OCI-LY7 (cell line): ENCODE measurements at regions not wholly inside any gene's neighbourhood (a gene's known extent, or its start where the extent isn't known, plus 50 kb on each side); places are given as distances from the start of the nearest gene placed in this dataset.

Experiments
- BruUV-seq: library from RNA; stranded (reverse); fragments of 400-500 nt; replicated peaks from 2 replicates; lab custom pipeline; 2021; lab: Mats Ljungman, UMichigan
- CTCF ChIA-PET: fragments of 300-600 bp; sonication (Branson Sonifier 250); formaldehyde crosslinking; loops from one replicate; lab custom pipeline; 2022; ENCODE audit warnings: antibody characterized with exemption; ENCODE audit not compliant: unreplicated experiment; lab: Charles Lee
- POLR2A ChIA-PET: fragments of 300-600 bp; sonication (Branson Sonifier 250); formaldehyde crosslinking; loops from one replicate; lab custom pipeline; 2022; ENCODE audit warnings: antibody characterized with exemption; lab: Charles Lee
- DNase-seq: peaks from one replicate; pipeline ENCODE4 v3.0.0-alpha.2; 2015; ENCODE audit warnings: low spot score
- H2AFZ ChIP-seq: fragments of 200-600 bp; sonication (generic), shearing (Covaris generic); 2 replicates; pipeline ENCODE4 v1.6.1; 2014; ENCODE audit warnings: mild to moderate bottlenecking, antibody characterized with exemption, low read length, moderate library complexity
- H3K27ac ChIP-seq: fragments of 200-600 bp; sonication (generic); 2 replicates; pipeline ENCODE4 v1.5.1; 2014; ENCODE audit warnings: mixed run types, low read depth, mild to moderate bottlenecking, moderate library complexity, low read length, inconsistent platforms; ENCODE audit not compliant: poor library complexity, severe bottlenecking
- H3K36me3 ChIP-seq: fragments of 200-600 bp; sonication (generic); 2 replicates; pipeline ENCODE4 v1.6.1; 2014; ENCODE audit warnings: mild to moderate bottlenecking, antibody characterized with exemption, low read length, moderate library complexity, mixed read lengths; ENCODE audit not compliant: insufficient read depth
- H3K4me1 ChIP-seq: fragments of 200-600 bp; sonication (generic); 2 replicates; pipeline ENCODE4 v1.5.1; 2014; ENCODE audit warnings: mild to moderate bottlenecking, low read length; ENCODE audit not compliant: insufficient read depth, poor library complexity, severe bottlenecking
- H3K4me2 ChIP-seq: fragments of 200-600 bp; sonication (generic); 2 replicates; pipeline ENCODE4 v1.6.1; 2014; ENCODE audit warnings: mild to moderate bottlenecking, low read length
- H3K4me3 ChIP-seq: fragments of 200-600 bp; sonication (generic); 2 replicates; pipeline ENCODE4 v1.5.1; 2014; ENCODE audit warnings: mild to moderate bottlenecking, low read depth, low read length; ENCODE audit not compliant: poor library complexity, severe bottlenecking
- H3K79me2 ChIP-seq: fragments of 200-600 bp; sonication (generic); 2 replicates; pipeline ENCODE4 v1.6.1; 2016; ENCODE audit warnings: low read depth, mild to moderate bottlenecking, low read length, moderate library complexity, mixed read lengths; ENCODE audit not compliant: insufficient read depth
- H3K9me2 ChIP-seq: fragments of 200-600 bp; sonication (generic); 2 replicates; pipeline ENCODE4 v1.6.1; 2016; ENCODE audit warnings: mild to moderate bottlenecking, low read length, mixed read lengths; ENCODE audit not compliant: insufficient read depth
- H3K9me3 ChIP-seq: fragments of 200-600 bp; sonication (generic); 2 replicates; pipeline ENCODE4 v1.6.1; 2014; ENCODE audit warnings: mild to moderate bottlenecking, mixed run types, low read length, mixed read lengths
- H4K20me1 ChIP-seq: fragments of 200-600 bp; sonication (generic); 2 replicates; pipeline ENCODE4 v1.6.1; 2014; ENCODE audit warnings: mild to moderate bottlenecking, antibody characterized with exemption, low read length, moderate library complexity, mixed read lengths; ENCODE audit not compliant: insufficient read depth
- EZH2phosphoT487 ChIP-seq: fragments of 200-600 bp; sonication (generic); IDR thresholded peaks from 2 replicates; pipeline ENCODE4 v1.6.1; 2018; ENCODE audit warnings: low read depth, borderline replicate concordance, mild to moderate bottlenecking, mixed run types, antibody characterized with exemption, low read length, moderate library complexity, mixed read lengths
- intact Hi-C: fragments of 100-400 bp; cut with micrococcal nuclease; formaldehyde crosslinking; loops from one replicate; pipeline ENCODE4 v1.10.0; 2022; ENCODE audit not compliant: unreplicated experiment
- TF ChIP-seq, protein P1 (sequence below): fragments of 200-600 bp; sonication (generic); conservative IDR thresholded peaks from 2 replicates; pipeline ENCODE4 v1.5.1; 2014; ENCODE audit warnings: mild to moderate bottlenecking, antibody characterized with exemption, low read length, moderate library complexity, mixed read lengths

DNA sequence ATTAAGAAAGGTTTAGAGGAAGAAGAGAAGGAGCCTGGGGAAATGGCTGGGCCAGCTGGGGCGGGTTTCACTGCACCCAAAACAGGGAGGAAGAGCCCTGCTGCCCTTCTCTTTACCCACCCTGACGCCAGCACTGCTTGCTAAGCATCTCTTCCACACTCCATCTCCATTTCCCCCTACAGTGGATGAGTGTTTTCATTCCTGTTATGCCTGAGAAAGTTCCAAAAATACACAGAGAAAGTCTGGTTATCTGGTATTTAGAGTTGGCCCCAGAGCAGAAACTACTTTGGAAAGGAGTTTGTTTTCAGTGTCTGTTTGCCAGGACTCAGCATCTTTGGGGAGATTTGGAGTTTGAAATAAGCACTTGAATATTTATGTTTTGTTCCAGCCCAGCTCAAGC lies 451.0 kb downstream of the SLC4A3 start:
- ChIA-PET POLR2A (no interaction called here), CTCF (no interaction called here)
- BruUV-seq: no TSS peak
- Histone ChIP-seq H3K9me3 (no peaks in the 10 kb centered on the region), H3K4me1 (no peaks in the 10 kb centered on the region), H2AFZ (no peak overlapping the region), H3K4me3 (no peak overlapping the region), H3K79me2 (no peaks in the 10 kb centered on the region), H3K27ac (no peak overlapping the region), H3K4me2 (no peak overlapping the region), H3K9me2 (no peaks in the 10 kb centered on the region), H4K20me1 (no peaks in the 10 kb centered on the region), H3K36me3 (no peaks in the 10 kb centered on the region)
- no peak for DNase-seq
- intact Hi-C loops: no loop called here
- no peak for TF ChIP-seq EZH2phosphoT487
- TF ChIP-seq, protein P1, sequence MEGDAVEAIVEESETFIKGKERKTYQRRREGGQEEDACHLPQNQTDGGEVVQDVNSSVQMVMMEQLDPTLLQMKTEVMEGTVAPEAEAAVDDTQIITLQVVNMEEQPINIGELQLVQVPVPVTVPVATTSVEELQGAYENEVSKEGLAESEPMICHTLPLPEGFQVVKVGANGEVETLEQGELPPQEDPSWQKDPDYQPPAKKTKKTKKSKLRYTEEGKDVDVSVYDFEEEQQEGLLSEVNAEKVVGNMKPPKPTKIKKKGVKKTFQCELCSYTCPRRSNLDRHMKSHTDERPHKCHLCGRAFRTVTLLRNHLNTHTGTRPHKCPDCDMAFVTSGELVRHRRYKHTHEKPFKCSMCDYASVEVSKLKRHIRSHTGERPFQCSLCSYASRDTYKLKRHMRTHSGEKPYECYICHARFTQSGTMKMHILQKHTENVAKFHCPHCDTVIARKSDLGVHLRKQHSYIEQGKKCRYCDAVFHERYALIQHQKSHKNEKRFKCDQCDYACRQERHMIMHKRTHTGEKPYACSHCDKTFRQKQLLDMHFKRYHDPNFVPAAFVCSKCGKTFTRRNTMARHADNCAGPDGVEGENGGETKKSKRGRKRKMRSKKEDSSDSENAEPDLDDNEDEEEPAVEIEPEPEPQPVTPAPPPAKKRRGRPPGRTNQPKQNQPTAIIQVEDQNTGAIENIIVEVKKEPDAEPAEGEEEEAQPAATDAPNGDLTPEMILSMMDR: no peak

GRCh38 chr2:220079595-220079994 lies 452.2 kb downstream of the SLC4A3 start:
- no peak for TF ChIP-seq EZH2phosphoT487
- TF ChIP-seq, protein P1: no peak
- POLR2A ChIA-PET: no interaction called here
- no TSS peak for BruUV-seq

DNA sequence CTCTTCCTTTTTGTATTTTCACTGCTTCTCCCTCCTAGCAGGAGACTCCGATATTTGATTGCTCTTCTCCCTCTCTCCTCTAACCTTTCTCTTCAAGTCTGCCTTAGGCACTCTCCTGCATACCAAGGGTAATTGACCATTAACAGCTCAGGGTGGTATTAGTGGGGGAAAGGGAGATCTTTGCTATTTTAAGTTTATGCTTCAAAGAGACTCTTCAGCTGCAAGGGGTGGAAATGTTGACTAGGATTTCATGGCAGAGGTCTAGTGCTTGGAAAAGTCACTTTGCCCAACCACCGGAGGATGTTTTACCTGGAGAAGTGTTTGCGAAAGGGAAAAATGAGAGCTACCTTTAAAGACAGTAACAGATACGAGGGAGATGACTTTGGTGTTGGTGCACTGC lies 453.7 kb downstream of the SLC4A3 start:
- Histone ChIP-seq H2AFZ (no peak overlapping the region), H3K36me3 (no peaks in the 10 kb centered on the region)

More at GRCh38 chr2:220079595-220079994, 452.2 kb downstream of the SLC4A3 start:
- no peaks in the 10 kb centered on the region for H3K9me3 ChIP-seq
- CTCF ChIA-PET: no interaction called here
- H3K27ac ChIP-seq: no peak overlapping the region
- no peaks in the 10 kb centered on the region for H3K79me2 ChIP-seq
- H3K9me2 ChIP-seq: no peaks in the 10 kb centered on the region
- H3K4me1 ChIP-seq: no peaks in the 10 kb centered on the region
- no peak overlapping the region for H3K4me3 ChIP-seq
- H3K36me3 ChIP-seq: no peaks in the 10 kb centered on the region
- no peak overlapping the region for H2AFZ ChIP-seq
- intact Hi-C loops: no loop called here
- DNase-seq: no peak
- no peak overlapping the region for H3K4me2 ChIP-seq
- H4K20me1 ChIP-seq: no peaks in the 10 kb centered on the region

More for the DNA sequence above, 453.7 kb downstream of the SLC4A3 start:
- Histone ChIP-seq H3K27ac (no peak overlapping the region), H3K4me1 (no peaks in the 10 kb centered on the region), H3K4me2 (no peak overlapping the region), H3K79me2 (no peaks in the 10 kb centered on the region), H4K20me1 (no peaks in the 10 kb centered on the region), H3K9me3 (no peaks in the 10 kb centered on the region), H3K9me2 (no peaks in the 10 kb centered on the region), H3K4me3 (no peak overlapping the region)
- ChIA-PET CTCF (interaction anchor here (0.6 kb wide), 1 partner anchor 734 kb away, joined by 3 read pairs; no protein-coding TSS in a partner anchor), POLR2A (interaction anchor here (0.5 to 0.6 kb wide), 2 partner anchors 51 to 1208 kb away, joined by 3 to 4 read pairs; no protein-coding TSS in a partner anchor)
- intact Hi-C loops: no loop called here
- BruUV-seq: no TSS peak
- DNase-seq: no peak
- TF ChIP-seq, protein P1: no peak
- TF ChIP-seq EZH2phosphoT487: no peak
